GM23338 (cell line): ENCODE measurements at regions not wholly inside any gene's neighbourhood (a gene's known extent, or its start where the extent isn't known, plus 50 kb on each side); places are given as distances from the start of the nearest gene placed in this dataset.

Source experiments
- ATAC-seq: fragments of 200-7000 bp; cut with Tn5 transposase; 3 replicates; pipeline ENCODE4 v1.9.1; 2020
- DNase-seq: peaks from one replicate; pipeline ENCODE4 v3.0.0-alpha.2; 2015; ENCODE audit warnings: low spot score
- H2AFZ ChIP-seq: fragments of 200-600 bp; sonication (generic); 2 replicates; pipeline ENCODE4 v1.8.0; 2016; ENCODE audit warnings: antibody characterized with exemption, mild to moderate bottlenecking, moderate library complexity
- H3F3A ChIP-seq: fragments of 200-600 bp; sonication (generic); replicated peaks from 2 replicates; pipeline ENCODE4 v1.8.0; 2017; ENCODE audit warnings: antibody characterized with exemption, mixed run types, low read depth
- H3K27ac ChIP-seq: fragments of 200-600 bp; sonication (generic); 2 replicates; pipeline ENCODE4 v1.6.1; 2016; ENCODE audit warnings: low read depth
- H3K27me3 ChIP-seq: fragments of 200-600 bp; sonication (generic); 2 replicates; pipeline ENCODE4 v1.8.0; 2016; ENCODE audit warnings: mild to moderate bottlenecking, mixed run types, moderate library complexity; ENCODE audit not compliant: insufficient read depth
- H3K36me3 ChIP-seq: fragments of 200-600 bp; sonication (generic); 2 replicates; pipeline ENCODE4 v1.8.0; 2016; ENCODE audit warnings: mild to moderate bottlenecking; ENCODE audit not compliant: insufficient read depth
- H3K4me1 ChIP-seq: fragments of 200-600 bp; sonication (generic); 2 replicates; pipeline ENCODE4 v1.8.0; 2016; ENCODE audit warnings: mild to moderate bottlenecking, moderate library complexity; ENCODE audit not compliant: insufficient read depth
- H3K4me2 ChIP-seq: fragments of 200-600 bp; sonication (generic); 2 replicates; pipeline ENCODE4 v1.7.1; 2017; ENCODE audit warnings: mixed run types
- H3K4me3 ChIP-seq: fragments of 200-600 bp; sonication (generic); 2 replicates; pipeline ENCODE4 v1.6.1; 2016; ENCODE audit warnings: mixed run types
- H3K79me2 ChIP-seq: fragments of 200-600 bp; sonication (generic); replicated peaks from 2 replicates; pipeline ENCODE4 v1.8.0; 2017; ENCODE audit warnings: mild to moderate bottlenecking; ENCODE audit not compliant: insufficient read depth
- H3K9me2 ChIP-seq: fragments of 200-600 bp; sonication (generic); 2 replicates; pipeline ENCODE4 v1.8.0; 2017; ENCODE audit not compliant: insufficient read depth
- H4K20me1 ChIP-seq: fragments of 200-600 bp; sonication (generic); replicated peaks from 2 replicates; pipeline ENCODE4 v1.8.0; 2017; ENCODE audit warnings: mild to moderate bottlenecking; ENCODE audit not compliant: insufficient read depth
- H3K27ac Mint-ChIP-seq: 2 replicates; pipeline ENCODE4 v1.8.0; 2020; ENCODE audit warnings: inconsistent platforms, mild to moderate bottlenecking, moderate library complexity, mixed read lengths
- H3K27me3 Mint-ChIP-seq: 3 replicates; pipeline ENCODE4 v1.8.0; 2022; ENCODE audit warnings: low read depth, mild to moderate bottlenecking, moderate library complexity, mixed read lengths, inconsistent platforms; ENCODE audit not compliant: insufficient read depth, poor library complexity
- H3K36me3 Mint-ChIP-seq: 3 replicates; pipeline ENCODE4 v1.8.0; 2021; ENCODE audit warnings: low read depth, mild to moderate bottlenecking, inconsistent platforms, moderate library complexity, mixed read lengths
- H3K4me1 Mint-ChIP-seq: 3 replicates; pipeline ENCODE4 v1.8.0; 2020; ENCODE audit warnings: mild to moderate bottlenecking, inconsistent platforms, mixed read lengths
- H3K4me3 Mint-ChIP-seq: 3 replicates; pipeline ENCODE4 v1.8.0; 2021; ENCODE audit warnings: moderate library complexity, mild to moderate bottlenecking, inconsistent platforms, mixed read lengths
- H3K9me3 Mint-ChIP-seq: 3 replicates; pipeline ENCODE4 v1.8.0; 2020; ENCODE audit warnings: moderate library complexity, mild to moderate bottlenecking, inconsistent platforms, mixed read lengths
- CREB1 ChIP-seq: fragments of 250-450 bp; sonication (Bioruptor Pico); IDR thresholded peaks from 2 replicates; pipeline ENCODE4 v1.5.0; 2020; ENCODE audit warnings: low read depth, mild to moderate bottlenecking, moderate library complexity
- EZH2 ChIP-seq: fragments of 200-600 bp; sonication (generic); IDR thresholded peaks from one replicate; pipeline ENCODE4 v1.8.0; 2017; ENCODE audit warnings: antibody characterized with exemption, mild to moderate bottlenecking, low read depth; ENCODE audit not compliant: unreplicated experiment
- EZH2phosphoT487 ChIP-seq: fragments of 200-600 bp; sonication (generic); IDR thresholded peaks from one replicate; pipeline ENCODE4 v1.8.1; 2018; ENCODE audit warnings: antibody characterized with exemption; ENCODE audit not compliant: unreplicated experiment
- NANOG ChIP-seq: IDR thresholded peaks from 2 replicates; pipeline ENCODE4 v1.6.1; 2016; ENCODE audit warnings: antibody characterized with exemption, borderline replicate concordance
- POLR2AphosphoS5 ChIP-seq: IDR thresholded peaks from 2 replicates; pipeline ENCODE4 v1.6.1; 2016; ENCODE audit warnings: antibody characterized with exemption, low read depth
- REST ChIP-seq: IDR thresholded peaks from one replicate; pipeline ENCODE4 v1.6.1; 2018; ENCODE audit warnings: antibody characterized with exemption; ENCODE audit not compliant: unreplicated experiment
- ZNF114 ChIP-seq: fragments of 250-450 bp; sonication (Bioruptor Pico); IDR thresholded peaks from 2 replicates; pipeline ENCODE4 v1.5.0; 2020; ENCODE audit warnings: mild to moderate bottlenecking, moderate library complexity

- Mint-ChIP-seq H3K4me3 (no peak overlapping the region), H3K27ac (no peak overlapping the region), H3K36me3 (peaks cover 9% of the 10 kb centered on the region; the same call in 2 of the 3 replicates), H3K4me1 (no peaks in the 10 kb centered on the region), H3K27me3 (peaks cover 4% of the 10 kb centered on the region), H3K9me3 (peaks cover 13% of the 10 kb centered on the region; the same call in 2 of the 3 replicates)
- Histone ChIP-seq H3K4me3 (no peak overlapping the region), H3K27ac (no peak overlapping the region), H4K20me1 (no peaks in the 10 kb centered on the region), H3F3A (no peaks in the 10 kb centered on the region), H3K4me2 (no peak overlapping the region), H3K27me3 (no peaks in the 10 kb centered on the region), H2AFZ (0 out of 2 replicates have a peak overlapping the region, but pooled peaks have one; percentile 32), H3K4me1 (no peaks in the 10 kb centered on the region), H3K36me3 (no peaks in the 10 kb centered on the region), H3K9me2 (no peaks in the 10 kb centered on the region), H3K79me2 (no peaks in the 10 kb centered on the region)
- no peak for TF ChIP-seq EZH2
- TF ChIP-seq CREB1 (CRISPR knock-in tag) = no peak
- DNase-seq (no peak), ATAC-seq (no peak)
Measured at GRCh38 chr1:109816975-109817535, 53.3 kb upstream of the EPS8L3 start.

GRCh38 chr1:109816175-109816811, 52.6 kb upstream of the EPS8L3 start:
- Histone ChIP-seq H3K79me2 (no peaks in the 10 kb centered on the region), H2AFZ (no peak overlapping the region), H3K27me3 (no peaks in the 10 kb centered on the region), H3K4me3 (no peak overlapping the region), H3F3A (no peaks in the 10 kb centered on the region), H3K27ac (no peak overlapping the region), H3K4me2 (no peak overlapping the region), H3K36me3 (no peaks in the 10 kb centered on the region), H3K4me1 (no peaks in the 10 kb centered on the region), H3K9me2 (no peaks in the 10 kb centered on the region), H4K20me1 (no peaks in the 10 kb centered on the region)
- DNase-seq = no peak
- H3K4me3 Mint-ChIP-seq = no peak overlapping the region
- TF ChIP-seq EZH2 = no peak
- TF ChIP-seq POLR2AphosphoS5 = no peak
- TF ChIP-seq ZNF114 (CRISPR knock-in tag) = no peak
- H3K36me3 Mint-ChIP-seq = peaks cover 9% of the 10 kb centered on the region; the same call in 2 of the 3 replicates
- ATAC-seq = no peak
- H3K9me3 Mint-ChIP-seq = peaks cover 13% of the 10 kb centered on the region; the same call in 2 of the 3 replicates
- no peaks in the 10 kb centered on the region for H3K4me1 Mint-ChIP-seq
- no peak overlapping the region for H3K27ac Mint-ChIP-seq
- H3K27me3 Mint-ChIP-seq = peaks cover 4% of the 10 kb centered on the region

- Histone ChIP-seq H3F3A (no peaks in the 10 kb centered on the region), H3K79me2 (no peaks in the 10 kb centered on the region), H2AFZ (no peak overlapping the region), H3K4me3 (no peak overlapping the region), H4K20me1 (no peaks in the 10 kb centered on the region), H3K27ac (no peak overlapping the region), H3K9me2 (no peaks in the 10 kb centered on the region), H3K36me3 (no peaks in the 10 kb centered on the region), H3K4me1 (no peaks in the 10 kb centered on the region), H3K27me3 (no peaks in the 10 kb centered on the region), H3K4me2 (no peak overlapping the region)
- Mint-ChIP-seq H3K4me1 (no peaks in the 10 kb centered on the region), H3K27ac (no peak overlapping the region), H3K27me3 (peaks cover 4% of the 10 kb centered on the region), H3K9me3 (peaks cover 13% of the 10 kb centered on the region; the same call in 2 of the 3 replicates), H3K4me3 (no peak overlapping the region), H3K36me3 (peaks cover 9% of the 10 kb centered on the region; the same call in 2 of the 3 replicates)
- DNase-seq (no peak), ATAC-seq (no peak)
- TF ChIP-seq EZH2phosphoT487 (no peak), ZNF114 (CRISPR knock-in tag) (no peak), NANOG (no peak), REST (no peak)
Measured at GRCh38 chr1:109815809-109816174, 52.1 kb upstream of the EPS8L3 start.
